Spleen (tissue), 7 donors: ENCODE measurements at regions not wholly inside any gene's neighbourhood (a gene's known extent, or its start where the extent isn't known, plus 50 kb on each side); places are given as distances from the start of the nearest gene placed in this dataset.

ENCODE experiments used
- POLR2A ChIP-seq, 3 donors: fragments of 450-650 bp; IDR thresholded peaks; one replicate each; pipeline ENCODE4 v1.5.1; 2017; ENCODE audit warnings: antibody characterized with exemption in 3 of 3, mild to moderate bottlenecking in 1 of 3
- TF ChIP-seq, protein P1 (sequence below), 11 experiments: fragments of 200-600 bp in 7 of 11; fragments of 450-650 bp in 4 of 11; sonication (generic) in 4 of 11; IDR thresholded peaks in 8 of 11; conservative IDR thresholded peaks in 3 of 11; 1 replicate in 7 of 11; 2 replicates in 4 of 11; pipeline versions ENCODE4 v1.4.0 to v1.8.0; 2016 to 2021; ENCODE audit warnings: antibody characterized with exemption in 11 of 11, inconsistent platforms in 4 of 11, mild to moderate bottlenecking in 1 of 11
- donor health status: DM: no; HTN: no; CAD: no; lungs with moderate emphysema.
- donor health status: DM: no; HTN: no; CAD: no.
- donor health status: DM: no; HTN: no; CAD: no.

- TF ChIP-seq, protein P1, sequence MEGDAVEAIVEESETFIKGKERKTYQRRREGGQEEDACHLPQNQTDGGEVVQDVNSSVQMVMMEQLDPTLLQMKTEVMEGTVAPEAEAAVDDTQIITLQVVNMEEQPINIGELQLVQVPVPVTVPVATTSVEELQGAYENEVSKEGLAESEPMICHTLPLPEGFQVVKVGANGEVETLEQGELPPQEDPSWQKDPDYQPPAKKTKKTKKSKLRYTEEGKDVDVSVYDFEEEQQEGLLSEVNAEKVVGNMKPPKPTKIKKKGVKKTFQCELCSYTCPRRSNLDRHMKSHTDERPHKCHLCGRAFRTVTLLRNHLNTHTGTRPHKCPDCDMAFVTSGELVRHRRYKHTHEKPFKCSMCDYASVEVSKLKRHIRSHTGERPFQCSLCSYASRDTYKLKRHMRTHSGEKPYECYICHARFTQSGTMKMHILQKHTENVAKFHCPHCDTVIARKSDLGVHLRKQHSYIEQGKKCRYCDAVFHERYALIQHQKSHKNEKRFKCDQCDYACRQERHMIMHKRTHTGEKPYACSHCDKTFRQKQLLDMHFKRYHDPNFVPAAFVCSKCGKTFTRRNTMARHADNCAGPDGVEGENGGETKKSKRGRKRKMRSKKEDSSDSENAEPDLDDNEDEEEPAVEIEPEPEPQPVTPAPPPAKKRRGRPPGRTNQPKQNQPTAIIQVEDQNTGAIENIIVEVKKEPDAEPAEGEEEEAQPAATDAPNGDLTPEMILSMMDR (IDR thresholded peaks at IDR 0.05 in 8 of 11, conservative IDR thresholded peaks at IDR 0.05 in 3 of 11), result no peak
- no peak for TF ChIP-seq POLR2A (IDR thresholded peaks at IDR 0.05)
These were observed 135.2 kb upstream of the MLIP start for GRCh38 chr6:53975941-53976615.
